HG02678 (cell line): ENCODE measurements at regions not wholly inside any gene's neighbourhood (a gene's known extent, or its start where the extent isn't known, plus 50 kb on each side); places are given as distances from the start of the nearest gene placed in this dataset.

Source experiments
- ATAC-seq: cut with Tn5 transposase; IDR thresholded peaks from one replicate; pipeline ENCODE4 v1.9.1; 2021; ENCODE audit warnings: mild to moderate bottlenecking, moderate library complexity; ENCODE audit not compliant: unreplicated experiment

- ATAC-seq, result no peak
These were observed 680.0 kb downstream of the BRD1 start for GRCh38 chr22:49147617-49148175.

- no peak for ATAC-seq
These were observed 680.5 kb downstream of the BRD1 start for GRCh38 chr22:49147171-49147570.

GRCh38 chr22:49146511-49146910 lies 681.2 kb downstream of the BRD1 start:
- ATAC-seq, result no peak

- ATAC-seq, result no peak
These were observed 683.9 kb downstream of the BRD1 start for GRCh38 chr22:49143812-49144211.

GRCh38 chr22:49142891-49143290 lies 684.8 kb downstream of the BRD1 start:
- no peak for ATAC-seq

GRCh38 chr22:49142296-49142695 lies 685.4 kb downstream of the BRD1 start:
- ATAC-seq, result no peak

GRCh38 chr22:49141761-49142160 lies 685.9 kb downstream of the BRD1 start:
- no peak for ATAC-seq

- no peak for ATAC-seq
These were observed 686.6 kb downstream of the BRD1 start for GRCh38 chr22:49140911-49141665.

- ATAC-seq, result no peak
These were observed 688.1 kb downstream of the BRD1 start for GRCh38 chr22:49139492-49140151.

- no peak for ATAC-seq
These were observed 689.4 kb downstream of the BRD1 start for GRCh38 chr22:49138250-49138790.

GRCh38 chr22:49137206-49137840 lies 690.4 kb downstream of the BRD1 start:
- ATAC-seq, result no peak

GRCh38 chr22:49136816-49137180 lies 690.9 kb downstream of the BRD1 start:
- ATAC-seq, result no peak

GRCh38 chr22:49136041-49136815 lies 691.4 kb downstream of the BRD1 start:
- no peak for ATAC-seq

GRCh38 chr22:49134076-49134475 lies 693.6 kb downstream of the BRD1 start:
- no peak for ATAC-seq

- ATAC-seq, result no peak
These were observed 694.1 kb downstream of the BRD1 start for GRCh38 chr22:49133541-49133940.

- ATAC-seq, result no peak
These were observed 695.7 kb downstream of the BRD1 start for GRCh38 chr22:49132009-49132408.

- no peak for ATAC-seq
These were observed 697.9 kb downstream of the BRD1 start for GRCh38 chr22:49129736-49130135.

GRCh38 chr22:49128874-49129273 lies 698.8 kb downstream of the BRD1 start:
- no peak for ATAC-seq

GRCh38 chr22:49124608-49125007 lies 703.1 kb downstream of the BRD1 start:
- ATAC-seq, result no peak

- ATAC-seq, result no peak
These were observed 704.0 kb downstream of the BRD1 start for GRCh38 chr22:49123621-49124192.
